HFF-Myc (cell line): ENCODE measurements at regions not wholly inside any gene's neighbourhood (a gene's known extent, or its start where the extent isn't known, plus 50 kb on each side); places are given as distances from the start of the nearest gene placed in this dataset.
"Not testable (repeated sequence)": the region's sequence is repeated elsewhere in the genome, so short reads cannot be mapped to it uniquely, and the experiment has no call there.

Experiments used
- DNase-seq: peaks from one replicate; pipeline ENCODE4 v3.0.0-alpha.2; 2011; ENCODE audit warnings: low read depth; ENCODE audit errors: extremely low read depth
- H3K4me3 ChIP-seq: replicated peaks from 2 replicates; pipeline ENCODE4 v1.5.1; 2011; ENCODE audit warnings: low read depth, mild to moderate bottlenecking, control low read depth, low read length
- CTCF ChIP-seq: IDR thresholded peaks from 2 replicates; pipeline ENCODE4 v1.5.1; 2012; ENCODE audit warnings: mild to moderate bottlenecking, low read depth, low read length, control low read depth; ENCODE audit errors: missing control alignments

- no peak overlapping the region for H3K4me3 ChIP-seq
- TF ChIP-seq CTCF, result no peak
- DNase-seq, result no peak
Measured at GRCh38 chr2:41206004-41206403, 754.1 kb upstream of the SLC8A1 start.

- DNase-seq, result no peak
- TF ChIP-seq CTCF, result no peak
- no peak overlapping the region for H3K4me3 ChIP-seq
Measured at GRCh38 chr2:41207578-41207977, 755.7 kb upstream of the SLC8A1 start.

- H3K4me3 ChIP-seq, DNase-seq: not testable (repeated sequence)
Measured at GRCh38 chr2:41210030-41210429, 758.1 kb upstream of the SLC8A1 start.

- TF ChIP-seq CTCF, result no peak
- no peak for DNase-seq
- no peak overlapping the region for H3K4me3 ChIP-seq
Measured at GRCh38 chr2:41216978-41217377, 765.1 kb upstream of the SLC8A1 start.

- H3K4me3 ChIP-seq, result no peak overlapping the region
- no peak for DNase-seq
- no peak for TF ChIP-seq CTCF
Measured at GRCh38 chr2:41222593-41222992, 770.7 kb upstream of the SLC8A1 start.

- no peak overlapping the region for H3K4me3 ChIP-seq
- no peak for TF ChIP-seq CTCF
- no peak for DNase-seq
Measured at GRCh38 chr2:41234093-41234492, 782.2 kb upstream of the SLC8A1 start.

GRCh38 chr2:41241325-41242000 lies 789.6 kb upstream of the SLC8A1 start:
- TF ChIP-seq CTCF, result no peak
- no peak overlapping the region for H3K4me3 ChIP-seq
- no peak for DNase-seq
